ENCODE measurements at regions not wholly inside any gene's neighbourhood (a gene's known extent, or its start where the extent isn't known, plus 50 kb on each side); places are given as distances from the start of the nearest gene placed in this dataset.
A peak's percentile ranks its signal among the peaks of the same experiment; 100 is the strongest.

DNA sequence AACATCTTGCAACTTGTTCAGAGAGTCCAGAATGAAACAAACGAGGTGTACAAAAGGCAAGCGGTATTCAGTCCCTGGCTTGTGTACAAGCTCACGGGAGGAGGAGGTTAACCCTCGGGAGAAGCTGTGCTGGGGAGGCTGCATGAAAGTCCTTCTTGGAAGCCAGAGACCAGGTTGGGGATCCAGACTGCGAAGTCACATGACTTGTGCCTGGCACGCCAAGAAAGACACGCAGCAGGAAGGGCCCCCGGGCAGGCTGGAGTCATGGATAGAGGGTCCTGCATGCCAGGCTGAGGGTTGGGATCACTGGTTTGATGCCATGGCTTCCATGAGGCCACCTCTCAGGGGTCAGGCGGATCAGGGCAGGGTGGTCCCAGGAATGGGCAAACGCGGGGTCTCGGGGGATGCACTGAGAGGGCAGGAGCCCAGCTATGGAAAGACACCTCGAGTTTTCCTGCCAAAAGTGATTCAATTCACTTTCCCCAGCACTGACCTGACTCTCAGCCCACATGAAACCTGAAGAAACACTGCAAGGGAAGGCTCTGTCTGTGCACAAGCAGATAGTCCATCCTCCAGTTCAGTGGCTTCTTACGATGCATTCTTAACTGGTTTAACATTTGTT is 79.4 kb downstream of the DLL1 start:
- Histone ChIP-seq H3K4me3 (replicated peaks in 1 of 3; ENCODE audit: low read depth in 2 of 3, low read length in 3 of 3) (no peak overlapping the region), H3K79me2 (ENCODE audit: insufficient read depth, low read length) (no peaks in the 10 kb centered on the region), H3K9ac (ENCODE audit: insufficient read depth, low read length, poor library complexity, severe bottlenecking) (no peak overlapping the region), H3K9me3 (replicated peaks in 1 of 2; ENCODE audit: control insufficient read depth in 1 of 2, insufficient read depth in 1 of 2, low read length in 2 of 2) (no peaks in the 10 kb centered on the region), H2AFZ (ENCODE audit: insufficient read depth, low read depth, low read length, poor library complexity, severe bottlenecking) (no peak overlapping the region), H3K4me2 (replicated peaks; ENCODE audit: extremely low read depth, low read length, poor library complexity, severe bottlenecking) (no peak overlapping the region), H3K27ac (ENCODE audit: low read depth in 1 of 2, low read length in 2 of 2) (no peak overlapping the region), H4K20me1 (ENCODE audit: insufficient read depth, low read length) (no peaks in the 10 kb centered on the region), H3K4me1 (ENCODE audit: control insufficient read depth in 1 of 2, insufficient read depth in 2 of 2, low read length in 2 of 2) (no peaks in the 10 kb centered on the region), H3K27me3 (ENCODE audit: control insufficient read depth in 2 of 2, insufficient read depth in 2 of 2, low read length in 2 of 2) (no peaks in the 10 kb centered on the region), H3K36me3 (replicated peaks in 1 of 2; ENCODE audit: control insufficient read depth in 1 of 2, insufficient read depth in 2 of 2, low read length in 2 of 2) (no peaks in the 10 kb centered on the region)
- no peaks in the 10 kb centered on the region for H3K4me1 Mint-ChIP-seq
- peaks cover 4 to 19% (median 15%) of the 10 kb centered on the region in 3 donors for H3K27me3 Mint-ChIP-seq (ENCODE audit: low read depth in 3 of 3)
- H3K36me3 Mint-ChIP-seq = no peaks in the 10 kb centered on the region
- TF ChIP-seq, protein P1, sequence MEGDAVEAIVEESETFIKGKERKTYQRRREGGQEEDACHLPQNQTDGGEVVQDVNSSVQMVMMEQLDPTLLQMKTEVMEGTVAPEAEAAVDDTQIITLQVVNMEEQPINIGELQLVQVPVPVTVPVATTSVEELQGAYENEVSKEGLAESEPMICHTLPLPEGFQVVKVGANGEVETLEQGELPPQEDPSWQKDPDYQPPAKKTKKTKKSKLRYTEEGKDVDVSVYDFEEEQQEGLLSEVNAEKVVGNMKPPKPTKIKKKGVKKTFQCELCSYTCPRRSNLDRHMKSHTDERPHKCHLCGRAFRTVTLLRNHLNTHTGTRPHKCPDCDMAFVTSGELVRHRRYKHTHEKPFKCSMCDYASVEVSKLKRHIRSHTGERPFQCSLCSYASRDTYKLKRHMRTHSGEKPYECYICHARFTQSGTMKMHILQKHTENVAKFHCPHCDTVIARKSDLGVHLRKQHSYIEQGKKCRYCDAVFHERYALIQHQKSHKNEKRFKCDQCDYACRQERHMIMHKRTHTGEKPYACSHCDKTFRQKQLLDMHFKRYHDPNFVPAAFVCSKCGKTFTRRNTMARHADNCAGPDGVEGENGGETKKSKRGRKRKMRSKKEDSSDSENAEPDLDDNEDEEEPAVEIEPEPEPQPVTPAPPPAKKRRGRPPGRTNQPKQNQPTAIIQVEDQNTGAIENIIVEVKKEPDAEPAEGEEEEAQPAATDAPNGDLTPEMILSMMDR (IDR thresholded peaks at IDR 0.05) = no peak
- peaks cover 0 to 9% (median 3%) of the 10 kb centered on the region in 7 donors for H3K9me3 Mint-ChIP-seq
- intact Hi-C loops (cut with micrococcal nuclease) = no loop called here
- 88% methylated on average over 14 of the region's 14 CpGs for WGBS (ENCODE audit: insufficient coverage)
- peak in 1 of 3 donors; percentile 2 for DNase-seq
- peak overlapping the region in 1 of 2 donors; percentile 23 for H3K4me3 Mint-ChIP-seq
- H3K27ac Mint-ChIP-seq = no peak overlapping the region

DNA sequence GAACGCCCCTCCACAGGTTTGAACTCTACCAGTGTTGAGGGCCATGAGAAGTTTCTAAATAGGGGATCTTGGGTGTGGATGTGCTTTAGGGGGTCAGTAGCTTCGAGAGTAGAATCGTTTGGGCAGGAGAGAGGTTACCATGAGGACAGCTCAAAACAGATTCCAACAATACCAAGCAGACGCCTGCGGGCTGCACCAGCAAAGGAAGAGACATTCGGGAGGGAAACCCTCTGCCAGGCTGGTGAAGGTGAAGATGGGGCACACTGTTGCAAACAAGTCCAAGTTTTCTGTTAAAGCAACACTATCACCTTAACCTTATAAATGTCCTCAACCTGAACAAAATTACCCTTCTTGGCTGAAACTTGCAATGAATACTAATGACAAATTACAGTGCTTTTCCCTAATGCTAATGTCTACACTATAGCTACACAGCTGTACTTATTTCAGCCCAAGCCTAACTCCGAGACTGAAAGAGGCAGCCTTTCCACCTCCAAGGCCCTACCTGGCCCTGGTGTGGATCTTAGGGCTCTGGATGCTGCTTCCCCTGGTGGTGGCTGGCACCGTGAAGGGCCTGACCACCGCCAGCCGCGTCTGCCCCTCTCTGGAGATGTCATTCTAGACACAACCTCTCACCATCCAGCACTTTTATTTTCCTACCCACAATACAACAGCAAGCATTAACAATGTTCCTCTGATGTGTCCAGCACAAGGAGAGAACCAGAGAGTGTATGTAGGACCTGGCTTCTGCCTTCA is 80.1 kb downstream of the DLL1 start:
- no peaks in the 10 kb centered on the region for H3K36me3 ChIP-seq (replicated peaks in 1 of 2; ENCODE audit: control insufficient read depth in 1 of 2, insufficient read depth in 2 of 2, low read length in 2 of 2)
- H3K27ac ChIP-seq (ENCODE audit: low read depth in 1 of 2, low read length in 2 of 2) = no peak overlapping the region
- H3K36me3 Mint-ChIP-seq = no peaks in the 10 kb centered on the region
- no peak for DNase-seq
- 70% methylated on average over 6 of the region's 11 CpGs for WGBS (ENCODE audit: insufficient coverage)
- no peak overlapping the region for H2AFZ ChIP-seq (ENCODE audit: insufficient read depth, low read depth, low read length, poor library complexity, severe bottlenecking)
- no peaks in the 10 kb centered on the region for H3K27me3 ChIP-seq (ENCODE audit: control insufficient read depth in 2 of 2, insufficient read depth in 2 of 2, low read length in 2 of 2)
- H3K4me3 ChIP-seq (replicated peaks in 1 of 3; ENCODE audit: low read depth in 2 of 3, low read length in 3 of 3) = no peak overlapping the region
- no peak overlapping the region for H3K9ac ChIP-seq (ENCODE audit: insufficient read depth, low read length, poor library complexity, severe bottlenecking)
- peaks cover under 1 to 13% (median 4%) of the 10 kb centered on the region in 7 donors for H3K9me3 Mint-ChIP-seq
- no peaks in the 10 kb centered on the region for H3K4me1 Mint-ChIP-seq
- H3K4me3 Mint-ChIP-seq = no peak overlapping the region
- H3K27me3 Mint-ChIP-seq (ENCODE audit: low read depth in 3 of 3) = peaks cover 4 to 21% (median 15%) of the 10 kb centered on the region in 3 donors
- H3K79me2 ChIP-seq (ENCODE audit: insufficient read depth, low read length) = no peaks in the 10 kb centered on the region
- TF ChIP-seq, protein P1 (IDR thresholded peaks at IDR 0.05) = no peak
- no peak overlapping the region for H3K27ac Mint-ChIP-seq
- no peaks in the 10 kb centered on the region for H3K4me1 ChIP-seq (ENCODE audit: control insufficient read depth in 1 of 2, insufficient read depth in 2 of 2, low read length in 2 of 2)
- H3K9me3 ChIP-seq (replicated peaks in 1 of 2; ENCODE audit: control insufficient read depth in 1 of 2, insufficient read depth in 1 of 2, low read length in 2 of 2) = no peaks in the 10 kb centered on the region
- H3K4me2 ChIP-seq (replicated peaks; ENCODE audit: extremely low read depth, low read length, poor library complexity, severe bottlenecking) = no peak overlapping the region
- H4K20me1 ChIP-seq (ENCODE audit: insufficient read depth, low read length) = no peaks in the 10 kb centered on the region
- intact Hi-C loops (cut with micrococcal nuclease) = no loop called here

Measured in CD14-positive monocyte (primary cell).